SK-N-SH treated with all-trans-retinoic acid at 6 μM for 48 hours (cell line): ENCODE measurements at regions not wholly inside any gene's neighbourhood (a gene's known extent, or its start where the extent isn't known, plus 50 kb on each side); places are given as distances from the start of the nearest gene placed in this dataset.
"Not testable (repeated sequence)": the region's sequence is repeated elsewhere in the genome, so short reads cannot be mapped to it uniquely, and the experiment has no call there.

Source experiments
- ATAC-seq: fragments of 200-7000 bp; cut with Tn5 transposase; 3 replicates; pipeline ENCODE4 v1.9.1; 2020; ENCODE audit warnings: mild to moderate bottlenecking, moderate library complexity
- ARNTL ChIP-seq: fragments of 450-650 bp; formaldehyde crosslinking; IDR thresholded peaks from 2 replicates; pipeline ENCODE4 v1.5.0; 2020; ENCODE audit warnings: low read depth, mild to moderate bottlenecking, moderate library complexity, borderline replicate concordance
- BACH2 ChIP-seq: fragments of 250-450 bp; sonication (Bioruptor Pico); IDR thresholded peaks from 2 replicates; pipeline ENCODE4 v1.9.0; 2021; ENCODE audit warnings: mild to moderate bottlenecking, borderline replicate concordance
- CREB5 ChIP-seq: fragments of 250-450 bp; sonication (Bioruptor Pico); IDR thresholded peaks from 2 replicates; pipeline ENCODE4 v1.5.1; 2020; ENCODE audit warnings: low read depth, mild to moderate bottlenecking, moderate library complexity
- CSDC2 ChIP-seq: fragments of 250-450 bp; sonication (Bioruptor Pico); IDR thresholded peaks from 2 replicates; pipeline ENCODE4 v1.5.0; 2020; ENCODE audit warnings: mild to moderate bottlenecking, moderate library complexity
- CSRNP3 ChIP-seq: fragments of 250-450 bp; sonication (Bioruptor Pico); IDR thresholded peaks from 2 replicates; pipeline ENCODE4 v1.5.1; 2021; ENCODE audit warnings: mild to moderate bottlenecking, moderate library complexity
- ESRRG ChIP-seq: fragments of 250-450 bp; sonication (Bioruptor Pico); IDR thresholded peaks from 2 replicates; pipeline ENCODE4 v1.6.1; 2021; ENCODE audit warnings: mild to moderate bottlenecking
- GLIS3 ChIP-seq: fragments of 250-450 bp; sonication (Bioruptor Pico); IDR thresholded peaks from 2 replicates; pipeline ENCODE4 v1.5.0; 2020; ENCODE audit warnings: mild to moderate bottlenecking, moderate library complexity
- ISL1 ChIP-seq: fragments of 250-450 bp; sonication (Bioruptor Pico); IDR thresholded peaks from 2 replicates; pipeline ENCODE4 v2.1.2; 2022; ENCODE audit warnings: mild to moderate bottlenecking, moderate library complexity
- OSR1 ChIP-seq: fragments of 250-450 bp; sonication (Bioruptor Pico); IDR thresholded peaks from 2 replicates; pipeline ENCODE4 v1.8.0; 2022; ENCODE audit warnings: moderate library complexity, mild to moderate bottlenecking, inconsistent platforms
- PATZ1 ChIP-seq: fragments of 250-450 bp; sonication (Bioruptor Pico); IDR thresholded peaks from 2 replicates; pipeline ENCODE4 v1.8.0; 2020; ENCODE audit warnings: mild to moderate bottlenecking, moderate library complexity, borderline replicate concordance
- PPARA ChIP-seq: fragments of 250-450 bp; sonication (Bioruptor Pico); IDR thresholded peaks from 2 replicates; pipeline ENCODE4 v1.5.0; 2020; ENCODE audit warnings: mild to moderate bottlenecking, borderline replicate concordance
- RARB ChIP-seq: fragments of 250-450 bp; sonication (Bioruptor Pico); IDR thresholded peaks from 2 replicates; pipeline ENCODE4 v1.8.0; 2021; ENCODE audit warnings: mild to moderate bottlenecking, moderate library complexity
- SNAI2 ChIP-seq: fragments of 250-450 bp; sonication (Bioruptor Pico); IDR thresholded peaks from 2 replicates; pipeline ENCODE4 v1.5.0; 2020; ENCODE audit warnings: mild to moderate bottlenecking, moderate library complexity
- TCF4 ChIP-seq: fragments of 250-450 bp; sonication (Bioruptor Pico); IDR thresholded peaks from 2 replicates; pipeline ENCODE4 v1.8.0; 2021; ENCODE audit warnings: mild to moderate bottlenecking, moderate library complexity, borderline replicate concordance
- TOX ChIP-seq: fragments of 250-450 bp; sonication (Bioruptor Pico); IDR thresholded peaks from 2 replicates; pipeline ENCODE4 v1.8.0; 2021; ENCODE audit warnings: mild to moderate bottlenecking, moderate library complexity, borderline replicate concordance
- ZC3H10 ChIP-seq: fragments of 250-450 bp; sonication (Bioruptor Pico); IDR thresholded peaks from 2 replicates; pipeline ENCODE4 v1.5.1; 2021; ENCODE audit warnings: mild to moderate bottlenecking, moderate library complexity
- ZFP3 ChIP-seq: fragments of 250-450 bp; sonication (Bioruptor Pico); IDR thresholded peaks from 2 replicates; pipeline ENCODE4 v1.5.0; 2020; ENCODE audit warnings: mild to moderate bottlenecking, moderate library complexity
- ZFP30 ChIP-seq: fragments of 450-650 bp; formaldehyde crosslinking; IDR thresholded peaks from 2 replicates; pipeline ENCODE4 v1.5.0; 2022; ENCODE audit warnings: mild to moderate bottlenecking, moderate library complexity
- ZNF565 ChIP-seq: fragments of 450-650 bp; formaldehyde crosslinking; conservative IDR thresholded peaks from 2 replicates; pipeline ENCODE4 v1.5.0; 2020; ENCODE audit warnings: low read depth, mild to moderate bottlenecking, moderate library complexity
- ZNF70 ChIP-seq: fragments of 450-650 bp; formaldehyde crosslinking; IDR thresholded peaks from 2 replicates; pipeline ENCODE4 v1.5.0; 2020; ENCODE audit warnings: mild to moderate bottlenecking, moderate library complexity
- ZNF8 ChIP-seq: fragments of 450-650 bp; formaldehyde crosslinking; IDR thresholded peaks from 2 replicates; pipeline ENCODE4 v1.5.0; 2020; ENCODE audit warnings: mild to moderate bottlenecking, moderate library complexity

- TF ChIP-seq SNAI2 (CRISPR knock-in tag) (no peak), CREB5 (CRISPR knock-in tag) (no peak), ZFP3 (CRISPR knock-in tag) (no peak), ZC3H10 (CRISPR knock-in tag) (no peak), RARB (CRISPR knock-in tag) (no peak), ESRRG (CRISPR knock-in tag) (no peak), PATZ1 (no peak)
- ATAC-seq, result no peak
These were observed 254.6 kb upstream of the CYLC2 start for GRCh38 chr9:102740578-102740977.

- no peak for TF ChIP-seq CREB5 (CRISPR knock-in tag)
- no peak for TF ChIP-seq SNAI2 (CRISPR knock-in tag)
- TF ChIP-seq PPARA, result no peak
- no peak for TF ChIP-seq GLIS3 (CRISPR knock-in tag)
- TF ChIP-seq OSR1 (CRISPR knock-in tag), result no peak
- no peak for TF ChIP-seq ARNTL (CRISPR knock-in tag)
- TF ChIP-seq PATZ1, result no peak
- TF ChIP-seq ISL1 (CRISPR knock-in tag), result no peak
- TF ChIP-seq TCF4, result no peak
- no peak for TF ChIP-seq ZC3H10 (CRISPR knock-in tag)
- TF ChIP-seq CSRNP3 (CRISPR knock-in tag), result no peak
- no peak for TF ChIP-seq TOX (CRISPR knock-in tag)
- no peak for TF ChIP-seq ZNF70 (CRISPR knock-in tag)
- no peak for TF ChIP-seq ZNF8 (CRISPR knock-in tag)
- ATAC-seq, result no peak
These were observed 266.2 kb upstream of the CYLC2 start for GRCh38 chr9:102728946-102729345.

- no peak for ATAC-seq
- TF ChIP-seq RARB (CRISPR knock-in tag) (no peak), CREB5 (CRISPR knock-in tag) (no peak), BACH2 (CRISPR knock-in tag) (no peak), TCF4 (no peak), TOX (CRISPR knock-in tag) (no peak), CSDC2 (CRISPR knock-in tag) (no peak), ISL1 (CRISPR knock-in tag) (no peak), OSR1 (CRISPR knock-in tag) (no peak), ZNF70 (CRISPR knock-in tag) (no peak), ZFP30 (no peak), SNAI2 (CRISPR knock-in tag) (no peak), ZNF565 (no peak), ZFP3 (CRISPR knock-in tag) (no peak), CSRNP3 (CRISPR knock-in tag) (no peak), ESRRG (CRISPR knock-in tag) (no peak), PPARA (no peak)
These were observed 280.9 kb upstream of the CYLC2 start for GRCh38 chr9:102714184-102714583.

- not testable (repeated sequence) for ATAC-seq
These were observed 282.2 kb upstream of the CYLC2 start for GRCh38 chr9:102712910-102713309.
